K562 (cell line): ENCODE measurements at regions not wholly inside any gene's neighbourhood (a gene's known extent, or its start where the extent isn't known, plus 50 kb on each side); places are given as distances from the start of the nearest gene placed in this dataset.

Experiments
- MAFF ChIP-seq: IDR thresholded peaks from 2 replicates; pipeline ENCODE4 v1.6.1; 2012; ENCODE audit warnings: low read length, improper control_type of control experiment
- MTA3 ChIP-seq: fragments of 450-650 bp; formaldehyde crosslinking; IDR thresholded peaks from 2 replicates; pipeline ENCODE4 v1.6.1; 2017; ENCODE audit warnings: mild to moderate bottlenecking, borderline replicate concordance
- ZFP36 ChIP-seq: fragments of 150-350 bp; IDR thresholded peaks from 2 replicates; pipeline ENCODE4 v1.6.1; 2018; ENCODE audit warnings: low read length, low read depth; ENCODE audit not compliant: partially characterized antibody
- ZNF212 ChIP-seq: fragments of 450-650 bp; formaldehyde crosslinking; IDR thresholded peaks from 2 replicates; pipeline ENCODE4 v1.4.0; 2020; ENCODE audit warnings: mild to moderate bottlenecking

DNA sequence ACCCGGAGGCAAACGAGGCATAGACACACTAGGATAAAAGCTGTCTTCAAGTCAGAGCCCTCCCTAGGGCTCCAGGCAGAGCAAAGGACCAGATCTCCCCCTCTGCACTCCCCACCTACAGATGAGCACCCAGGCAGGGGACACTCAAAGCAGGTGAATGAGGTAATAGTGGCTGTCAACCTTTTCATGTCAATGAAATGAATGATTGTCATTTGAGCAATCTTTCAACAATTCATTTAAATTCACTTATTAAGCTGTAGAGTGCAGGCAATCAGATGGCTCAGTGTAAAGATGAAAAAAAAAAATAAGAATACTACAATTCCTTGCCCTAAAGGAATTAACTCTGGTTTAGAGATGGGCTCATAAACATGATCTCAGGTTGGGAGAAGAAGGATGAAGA is 427.8 kb upstream of the ISX start:
- TF ChIP-seq ZNF212: no peak
- no peak for TF ChIP-seq MAFF
- TF ChIP-seq ZFP36: no peak
- no peak for TF ChIP-seq MTA3
